OCI-LY1 (cell line): ENCODE measurements at regions not wholly inside any gene's neighbourhood (a gene's known extent, or its start where the extent isn't known, plus 50 kb on each side); places are given as distances from the start of the nearest gene placed in this dataset.

Source experiments
- H2AFZ ChIP-seq: fragments of 200-600 bp; sonication (generic), shearing (Covaris generic); 2 replicates; pipeline ENCODE4 v1.6.0; 2014; ENCODE audit warnings: antibody characterized with exemption, mild to moderate bottlenecking, low read length
- H3F3A ChIP-seq: fragments of 200-600 bp; sonication (generic), shearing (Covaris generic); 2 replicates; pipeline ENCODE4 v1.6.0; 2014; ENCODE audit warnings: mild to moderate bottlenecking, antibody characterized with exemption, low read length, moderate library complexity; ENCODE audit not compliant: insufficient read depth
- H3K27ac ChIP-seq: fragments of 200-600 bp; sonication (generic); 2 replicates; pipeline ENCODE4 v1.5.1; 2014; ENCODE audit warnings: low read length, mixed run types, mild to moderate bottlenecking, low read depth; ENCODE audit not compliant: poor library complexity, severe bottlenecking
- H3K27me3 ChIP-seq: fragments of 200-600 bp; sonication (generic); 2 replicates; pipeline ENCODE4 v1.6.0; 2014; ENCODE audit warnings: antibody characterized with exemption, mild to moderate bottlenecking, low read length, moderate library complexity; ENCODE audit not compliant: insufficient read depth
- H3K36me3 ChIP-seq: fragments of 200-600 bp; sonication (generic); 2 replicates; pipeline ENCODE4 v1.6.1; 2014; ENCODE audit warnings: mild to moderate bottlenecking, antibody characterized with exemption, low read length, moderate library complexity, mixed read lengths; ENCODE audit not compliant: insufficient read depth
- H3K4me1 ChIP-seq: fragments of 200-600 bp; sonication (generic); 2 replicates; pipeline ENCODE4 v1.5.1; 2014; ENCODE audit warnings: mild to moderate bottlenecking, low read length, moderate library complexity; ENCODE audit not compliant: insufficient read depth, severe bottlenecking
- H3K4me2 ChIP-seq: fragments of 200-600 bp; sonication (generic), shearing (Covaris generic); 2 replicates; pipeline ENCODE4 v1.6.1; 2014; ENCODE audit warnings: low read length
- H3K4me3 ChIP-seq: fragments of 200-600 bp; sonication (generic); 2 replicates; pipeline ENCODE4 v1.5.1; 2014; ENCODE audit warnings: low read length, low read depth, mild to moderate bottlenecking, mixed read lengths; ENCODE audit not compliant: poor library complexity, severe bottlenecking
- H3K79me2 ChIP-seq: fragments of 200-600 bp; shearing (Covaris generic); 2 replicates; pipeline ENCODE4 v1.6.1; 2016; ENCODE audit warnings: mixed run types, low read length, mixed read lengths; ENCODE audit not compliant: insufficient read depth
- H3K9ac ChIP-seq: fragments of 200-600 bp; sonication (generic), shearing (Covaris generic); 2 replicates; pipeline ENCODE4 v1.6.1; 2014; ENCODE audit warnings: mild to moderate bottlenecking, low read length, mixed read lengths
- H3K9me2 ChIP-seq: fragments of 200-600 bp; sonication (generic), shearing (Covaris generic); 2 replicates; pipeline ENCODE4 v1.6.1; 2014; ENCODE audit warnings: low read depth, mild to moderate bottlenecking, low read length, mixed read lengths
- H3K9me3 ChIP-seq: fragments of 200-600 bp; shearing (Covaris generic); 2 replicates; pipeline ENCODE4 v1.6.1; 2014; ENCODE audit warnings: low read length, mixed read lengths
- H4K20me1 ChIP-seq: fragments of 200-600 bp; sonication (generic), shearing (Covaris generic); 2 replicates; pipeline ENCODE4 v1.6.0; 2016; ENCODE audit warnings: mild to moderate bottlenecking, low read length; ENCODE audit not compliant: insufficient read depth
- CTCF ChIP-seq: fragments of 200-600 bp; sonication (generic), shearing (Covaris generic); IDR thresholded peaks from 2 replicates; pipeline ENCODE4 v1.5.1; 2017; ENCODE audit warnings: mild to moderate bottlenecking, antibody characterized with exemption, low read length, moderate library complexity, mixed read lengths
- EZH2 ChIP-seq: fragments of 200-600 bp; sonication (generic), shearing (Covaris generic); IDR thresholded peaks from 2 replicates; pipeline ENCODE4 v1.8.0; 2017; ENCODE audit warnings: borderline replicate concordance, mixed run types, mild to moderate bottlenecking, antibody characterized with exemption, low read length, moderate library complexity, mixed read lengths

- Histone ChIP-seq H3K27me3 (no peaks in the 10 kb centered on the region), H4K20me1 (no peaks in the 10 kb centered on the region), H3F3A (no peaks in the 10 kb centered on the region), H3K36me3 (no peaks in the 10 kb centered on the region), H3K4me1 (no peaks in the 10 kb centered on the region), H3K4me2 (no peak overlapping the region), H3K79me2 (no peaks in the 10 kb centered on the region), H3K9me2 (no peaks in the 10 kb centered on the region), H3K27ac (no peak overlapping the region), H3K4me3 (no peak overlapping the region), H2AFZ (no peak overlapping the region), H3K9me3 (no peaks in the 10 kb centered on the region), H3K9ac (no peak overlapping the region)
- TF ChIP-seq CTCF (no peak), EZH2 (no peak)
Observed at GRCh38 chr4:123162859-123163258, 233.7 kb upstream of the SPRY1 start.

- Histone ChIP-seq H3K27me3 (no peaks in the 10 kb centered on the region), H3K9ac (no peak overlapping the region), H3K9me3 (no peaks in the 10 kb centered on the region), H4K20me1 (no peaks in the 10 kb centered on the region), H3K4me1 (no peaks in the 10 kb centered on the region), H3K4me3 (no peak overlapping the region), H2AFZ (no peak overlapping the region), H3K79me2 (no peaks in the 10 kb centered on the region), H3K36me3 (no peaks in the 10 kb centered on the region), H3F3A (no peaks in the 10 kb centered on the region), H3K27ac (no peak overlapping the region), H3K4me2 (no peak overlapping the region), H3K9me2 (no peaks in the 10 kb centered on the region)
- TF ChIP-seq EZH2 (no peak), CTCF (no peak)
Observed at GRCh38 chr4:123163501-123163900, 233.1 kb upstream of the SPRY1 start.

GRCh38 chr4:123166023-123166422, 230.6 kb upstream of the SPRY1 start:
- no peak for TF ChIP-seq CTCF
- TF ChIP-seq EZH2: no peak
- Histone ChIP-seq H3K9me3 (no peaks in the 10 kb centered on the region), H3K27ac (no peak overlapping the region), H4K20me1 (no peaks in the 10 kb centered on the region), H3K4me2 (no peak overlapping the region), H3K36me3 (no peaks in the 10 kb centered on the region), H3K9ac (no peak overlapping the region), H3K9me2 (no peaks in the 10 kb centered on the region), H3K4me3 (no peak overlapping the region), H3K4me1 (no peaks in the 10 kb centered on the region), H3K27me3 (no peaks in the 10 kb centered on the region), H2AFZ (no peak overlapping the region), H3K79me2 (no peaks in the 10 kb centered on the region), H3F3A (no peaks in the 10 kb centered on the region)
